GM19467 (cell line): ENCODE measurements at regions not wholly inside any gene's neighbourhood (a gene's known extent, or its start where the extent isn't known, plus 50 kb on each side); places are given as distances from the start of the nearest gene placed in this dataset.

ENCODE experiments used
- ATAC-seq: cut with Tn5 transposase; IDR thresholded peaks from one replicate; pipeline ENCODE4 v1.9.1; 2021; ENCODE audit warnings: mild to moderate bottlenecking, moderate library complexity; ENCODE audit not compliant: unreplicated experiment

DNA sequence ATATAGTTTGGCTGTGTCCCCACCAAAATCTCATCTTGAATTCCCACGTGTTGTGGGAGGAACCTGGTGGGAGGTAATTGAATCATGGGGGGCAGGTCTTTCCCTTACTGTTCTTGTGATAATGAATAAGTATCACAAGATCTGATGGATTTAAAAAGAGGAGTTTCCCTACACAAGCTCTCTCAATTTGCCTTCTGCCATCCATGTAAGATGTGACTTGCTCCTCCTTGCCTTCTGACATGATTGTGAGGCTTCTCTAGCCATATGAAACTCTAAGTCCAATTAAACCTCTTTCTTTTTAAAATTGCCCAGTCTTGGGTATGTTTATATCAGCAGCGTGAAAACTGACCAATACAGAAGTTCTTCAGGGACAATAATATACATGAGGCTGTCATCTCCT, 425.1 kb downstream of the PABPC4L start:
- ATAC-seq = no peak

DNA sequence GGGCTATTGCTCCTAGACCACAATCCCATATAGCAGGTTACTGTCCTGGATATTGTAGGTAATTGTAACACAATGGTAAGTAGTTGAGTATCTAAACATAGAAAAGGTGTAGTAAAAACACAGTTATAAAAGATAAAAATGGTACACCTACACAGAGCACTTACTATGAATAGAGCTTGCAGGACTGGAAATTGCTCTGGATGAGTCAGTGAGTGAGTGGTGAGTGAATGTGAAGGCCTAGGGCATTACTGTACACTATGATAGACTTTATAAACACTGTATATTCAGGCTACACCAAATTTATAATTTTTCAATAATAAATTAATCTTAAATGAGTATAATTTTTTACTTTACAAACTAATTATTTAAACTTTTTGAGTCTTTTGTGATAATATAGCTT, 425.7 kb downstream of the PABPC4L start:
- ATAC-seq = no peak

DNA sequence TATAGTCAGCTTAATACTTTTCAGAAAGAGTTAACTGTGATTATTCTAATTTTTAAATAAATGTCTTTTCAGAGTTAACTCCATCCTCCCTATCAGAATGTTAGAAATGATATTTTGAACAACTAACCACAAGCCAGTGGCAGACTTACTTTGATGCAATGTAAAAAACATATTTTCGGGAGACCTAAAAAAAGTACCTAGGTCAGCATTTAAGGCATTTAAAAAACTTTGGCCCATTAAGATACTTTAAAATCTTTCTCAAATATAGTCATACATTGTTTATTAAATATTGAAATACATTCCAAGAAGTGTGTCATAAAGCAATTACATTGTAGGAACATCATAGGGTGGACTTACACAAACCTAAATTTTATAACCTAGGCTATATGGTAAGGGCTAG, 426.1 kb downstream of the PABPC4L start:
- no peak for ATAC-seq

DNA sequence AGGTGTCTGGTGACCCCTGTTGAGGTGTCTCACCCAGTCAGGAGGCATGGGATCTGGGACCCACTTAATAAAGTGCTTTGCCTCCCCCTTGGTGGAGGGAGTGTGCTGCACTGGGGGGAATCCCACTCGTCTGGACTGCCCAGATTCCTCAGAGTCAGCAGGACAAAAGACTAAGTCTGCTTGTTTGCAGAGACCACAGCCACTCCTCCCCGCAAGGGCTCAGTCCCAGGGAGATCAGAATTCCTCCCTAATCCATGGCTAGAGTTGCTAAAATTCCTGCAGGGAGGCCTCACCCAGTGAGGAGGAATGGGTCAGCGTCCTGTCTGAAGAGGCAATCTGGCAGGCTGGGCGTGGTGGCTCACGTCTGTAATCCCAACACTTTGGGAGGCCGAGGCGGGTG, 442.2 kb downstream of the PABPC4L start:
- no peak for ATAC-seq

DNA sequence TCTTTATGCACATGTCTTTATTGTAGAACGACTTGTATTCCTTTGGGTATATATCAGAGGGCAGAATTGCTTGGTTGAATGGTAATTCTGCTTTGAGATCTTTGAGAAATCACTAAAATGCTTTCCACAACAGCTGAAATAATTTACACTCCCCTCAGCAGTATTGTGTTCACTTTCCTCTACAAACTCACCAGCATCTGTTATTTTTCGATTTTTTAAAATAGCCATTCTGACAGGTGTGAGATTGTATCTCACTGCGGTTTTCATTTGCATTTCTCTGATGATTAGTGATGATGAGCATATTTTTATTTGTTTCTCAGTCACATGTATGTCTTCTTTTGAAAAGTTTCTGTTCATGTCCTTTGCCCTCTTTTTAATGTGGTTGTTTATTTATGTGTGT, 459.8 kb downstream of the PABPC4L start:
- no peak for ATAC-seq

DNA sequence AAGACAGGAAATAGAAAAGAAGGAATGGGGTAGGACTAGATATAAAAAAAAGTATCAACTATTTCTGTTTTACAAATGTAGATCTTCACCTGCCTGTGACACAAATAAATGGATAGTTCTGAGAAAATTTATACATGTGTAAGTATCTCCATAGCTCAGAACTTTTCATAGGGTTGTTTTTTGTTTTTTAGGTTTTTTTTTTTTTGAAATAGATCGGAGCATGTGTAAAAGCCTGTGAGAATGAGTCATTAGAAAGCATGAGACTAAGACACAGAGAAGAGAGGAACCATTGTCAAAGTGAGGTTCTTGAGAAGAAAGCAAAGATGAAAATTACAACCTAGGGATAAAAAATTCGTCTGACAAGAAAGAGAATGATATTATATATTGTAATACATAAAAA, 481.6 kb downstream of the PABPC4L start:
- no peak for ATAC-seq

DNA sequence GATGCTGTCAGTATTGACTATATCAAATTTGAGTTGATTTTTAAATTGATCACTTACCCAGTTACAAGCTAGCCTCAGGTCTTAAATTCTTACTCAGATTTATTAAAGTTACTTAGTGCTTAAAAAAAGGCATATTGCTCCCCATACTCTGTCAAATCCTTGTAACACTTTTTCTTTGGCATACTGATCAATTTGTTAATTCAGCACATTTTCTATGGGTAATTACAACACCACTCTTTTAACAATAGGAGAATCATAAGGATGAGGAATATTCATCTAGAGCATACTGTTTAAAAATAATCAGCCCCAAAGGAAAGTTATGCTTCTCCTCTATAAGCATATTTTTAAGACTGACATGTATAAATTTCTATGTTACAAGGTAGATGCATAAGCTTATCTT, 482.5 kb downstream of the PABPC4L start:
- ATAC-seq = no peak

DNA sequence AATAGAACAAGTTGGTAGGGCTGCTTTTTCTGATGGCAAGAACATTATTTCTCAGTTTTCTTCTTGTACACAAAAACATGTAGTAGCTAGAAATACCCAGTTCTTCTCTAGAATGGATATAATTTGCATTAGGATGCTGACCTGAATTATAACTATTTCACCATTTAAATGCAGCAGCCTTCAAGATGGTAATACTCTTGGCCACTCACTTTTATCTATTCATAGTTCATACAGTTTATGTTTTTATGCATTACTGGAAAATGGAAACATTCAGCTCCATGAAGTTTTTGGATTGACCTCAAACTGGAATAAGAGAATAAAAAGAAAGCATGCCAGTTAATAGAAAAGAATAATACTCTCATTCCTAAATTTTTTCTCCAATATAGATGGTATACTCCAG, 487.4 kb downstream of the PABPC4L start:
- no peak for ATAC-seq

DNA sequence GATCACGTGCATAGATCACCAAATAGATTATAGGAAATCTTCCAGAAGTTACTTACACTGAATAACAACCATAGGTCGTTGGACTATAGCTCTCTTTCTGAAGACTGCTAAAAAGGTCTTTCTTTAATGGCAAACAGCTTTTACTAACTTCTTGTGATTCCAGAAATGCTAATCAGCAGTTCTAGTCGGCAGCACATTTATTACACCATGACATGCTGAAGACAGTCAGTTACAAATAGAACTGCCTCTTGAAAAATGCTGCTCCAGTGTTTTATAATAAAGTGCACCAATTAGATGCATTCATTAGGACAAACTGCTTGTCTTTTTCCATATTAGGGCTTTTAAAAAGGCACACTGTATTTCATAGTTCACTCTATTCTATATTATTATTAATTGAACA, 488.2 kb downstream of the PABPC4L start:
- ATAC-seq = no peak

DNA sequence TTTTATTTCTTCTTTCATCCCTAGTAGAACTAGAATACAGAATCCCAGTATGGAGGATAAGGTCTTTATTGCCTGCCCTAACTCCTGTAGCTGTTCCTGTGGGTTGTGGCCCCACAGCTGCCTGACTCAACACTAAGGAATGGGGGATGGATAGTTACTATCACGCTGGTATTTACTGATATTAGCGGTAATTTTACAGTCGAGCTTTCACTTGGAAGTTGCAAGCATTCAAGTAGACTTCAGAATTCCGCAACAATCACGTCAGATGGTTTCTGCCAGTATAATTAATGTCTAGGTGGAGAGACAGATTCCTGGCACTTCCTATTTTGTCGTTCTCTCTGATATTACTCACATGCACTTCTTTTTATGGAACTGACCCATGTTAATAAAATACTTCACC, 489.8 kb downstream of the PABPC4L start:
- ATAC-seq = no peak

DNA sequence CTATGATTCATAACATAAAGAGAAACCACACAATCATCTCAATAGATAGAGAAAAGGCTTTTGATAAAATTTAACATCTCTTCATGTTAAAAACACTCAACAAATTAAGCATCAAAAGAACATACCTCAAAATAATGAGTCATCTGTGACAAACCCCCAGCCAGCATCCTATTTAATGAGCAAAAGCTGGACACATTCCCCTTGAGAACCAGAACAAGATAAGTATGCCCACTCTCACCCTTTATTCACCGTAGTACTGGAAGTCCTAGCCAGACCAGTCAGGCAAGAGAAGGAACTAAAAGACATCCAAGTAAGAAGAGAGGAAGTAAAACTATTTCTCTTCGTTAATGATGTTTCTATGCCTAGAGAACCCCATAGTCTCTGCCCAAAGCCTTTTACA, 507.2 kb downstream of the PABPC4L start:
- ATAC-seq = no peak

DNA sequence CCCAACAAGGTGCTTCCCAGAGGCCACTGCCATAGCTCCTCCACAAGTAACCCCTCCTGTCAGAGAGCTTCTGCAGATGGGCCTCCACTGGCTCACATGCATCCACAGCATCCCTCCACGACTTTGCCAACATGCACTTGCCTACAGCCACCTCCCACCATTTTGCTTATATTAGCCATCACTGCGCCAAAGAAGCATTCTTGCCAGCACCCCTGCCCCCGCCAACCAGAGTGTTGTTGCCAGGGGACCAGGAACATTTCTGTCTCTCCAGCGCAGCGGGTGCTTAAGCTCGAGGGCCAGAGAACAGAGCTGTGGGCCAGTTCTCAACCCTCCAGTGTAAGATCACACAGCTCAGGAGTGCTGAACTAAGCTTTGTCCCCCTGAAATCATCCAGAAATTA, 517.6 kb downstream of the PABPC4L start:
- no peak for ATAC-seq

DNA sequence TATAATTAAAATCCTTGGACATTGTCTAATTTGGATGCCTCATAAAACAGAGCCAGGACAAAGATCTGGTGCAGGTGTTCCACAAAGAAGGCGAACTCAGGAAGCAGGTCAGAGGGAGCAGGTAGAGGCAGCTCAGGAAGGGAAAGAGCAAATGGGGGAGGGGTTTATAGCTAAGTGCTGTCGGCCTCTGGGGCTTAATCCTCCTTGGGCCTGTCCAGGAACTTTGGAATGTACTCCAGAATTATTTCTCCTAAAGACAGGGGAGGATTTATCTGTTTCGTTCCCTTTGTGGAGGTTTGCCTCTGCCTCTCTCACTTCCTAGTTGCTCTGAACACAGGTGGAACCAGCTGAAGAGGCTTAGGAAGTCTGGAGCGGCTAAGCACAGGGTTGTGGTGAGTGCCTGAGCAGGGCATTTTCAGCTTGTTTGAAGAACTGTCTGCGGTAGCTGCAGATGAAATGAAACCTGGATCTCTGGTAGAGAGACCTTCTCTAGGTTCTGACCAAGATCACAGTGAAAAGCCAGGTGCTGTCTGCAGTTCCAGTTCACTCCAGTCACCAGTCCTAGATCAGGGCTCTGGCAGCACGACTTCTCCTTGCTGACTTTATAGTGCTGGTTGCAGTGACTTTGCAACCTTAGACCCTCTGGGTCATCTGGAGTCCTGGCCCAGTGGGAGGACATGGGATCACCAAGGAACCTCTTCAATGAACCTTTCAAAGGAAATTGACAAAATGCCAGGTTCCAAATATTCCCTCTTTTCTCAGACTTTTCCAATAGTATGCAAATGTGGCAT, 519.2 kb downstream of the PCDH10 start:
- no peak for ATAC-seq

DNA sequence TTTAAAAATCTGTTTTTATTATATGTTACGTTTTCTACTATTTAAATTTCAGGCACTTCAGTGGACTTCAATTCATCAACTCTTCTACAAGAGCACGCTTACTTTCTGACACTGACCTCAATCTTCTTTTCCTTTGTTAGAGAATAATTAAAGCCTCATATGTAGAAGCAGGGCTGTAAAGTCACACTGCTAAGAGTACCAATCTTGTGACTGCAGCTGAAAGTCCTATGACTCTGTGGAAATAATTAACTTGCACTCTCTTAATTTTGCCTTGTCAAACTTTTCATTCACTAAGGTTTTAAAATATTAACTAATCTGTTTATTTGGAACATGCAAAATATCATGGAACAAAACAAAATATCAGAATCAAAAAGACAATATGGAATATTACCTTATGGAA, 498.1 kb downstream of the PCDH10 start:
- no peak for ATAC-seq

DNA sequence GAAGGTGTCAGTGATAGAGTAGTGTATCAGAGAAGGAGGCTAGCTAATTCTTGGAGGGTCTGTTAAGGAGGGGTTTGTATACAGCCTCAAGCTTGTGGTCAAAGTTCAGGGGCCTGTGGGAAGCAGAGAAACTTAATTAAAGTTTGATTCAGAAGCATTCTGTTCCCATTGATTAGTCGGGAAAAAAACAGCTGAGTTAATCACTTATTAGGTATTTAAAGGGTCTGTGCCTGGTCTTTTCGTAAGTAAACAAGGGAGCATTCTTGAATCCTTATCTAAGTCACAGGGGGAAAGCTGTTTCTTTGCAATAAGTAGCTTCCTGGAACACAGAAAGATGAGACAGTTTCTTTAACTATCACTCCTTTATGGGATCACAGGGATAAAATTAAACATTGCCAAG, 492.1 kb downstream of the PCDH10 start:
- ATAC-seq = no peak

DNA sequence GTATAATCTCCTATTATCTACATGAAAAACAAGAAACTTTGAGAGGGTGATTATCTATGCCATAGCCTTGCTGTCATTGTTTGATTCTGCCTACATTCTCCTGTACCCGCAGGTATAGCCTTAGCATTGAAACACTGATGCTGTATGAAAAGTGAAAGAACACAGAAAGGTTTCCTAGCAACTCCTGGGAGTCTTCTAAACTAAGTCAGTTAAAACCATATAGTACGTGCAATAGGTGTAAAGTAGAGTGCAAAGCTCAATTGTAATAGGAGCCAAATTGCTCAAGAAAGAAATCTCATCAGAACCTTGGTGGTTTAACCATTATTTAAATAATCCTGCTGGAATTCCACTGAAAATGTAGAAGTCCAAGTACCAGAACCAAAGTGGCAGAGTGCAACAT, 489.7 kb downstream of the PCDH10 start:
- no peak for ATAC-seq

DNA sequence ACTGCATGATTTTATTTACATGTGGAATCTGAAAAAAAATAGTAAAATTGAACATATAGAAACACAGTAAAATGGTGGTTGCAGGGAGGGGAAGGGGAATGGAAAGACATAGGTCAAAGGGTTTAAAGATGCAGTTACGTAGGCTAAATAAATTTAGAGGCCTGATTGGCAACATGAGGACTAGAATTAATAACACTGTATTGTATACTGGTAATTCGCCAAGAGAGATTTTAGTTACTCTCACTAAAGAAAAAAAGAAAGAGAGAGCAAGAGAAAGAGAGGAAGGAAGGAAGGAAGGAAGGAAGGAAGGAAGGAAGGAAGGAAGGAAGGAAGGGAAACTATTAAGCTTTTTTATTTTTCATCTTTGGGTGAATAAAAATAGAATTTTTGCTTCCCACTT, 488.1 kb downstream of the PCDH10 start:
- ATAC-seq = no peak

DNA sequence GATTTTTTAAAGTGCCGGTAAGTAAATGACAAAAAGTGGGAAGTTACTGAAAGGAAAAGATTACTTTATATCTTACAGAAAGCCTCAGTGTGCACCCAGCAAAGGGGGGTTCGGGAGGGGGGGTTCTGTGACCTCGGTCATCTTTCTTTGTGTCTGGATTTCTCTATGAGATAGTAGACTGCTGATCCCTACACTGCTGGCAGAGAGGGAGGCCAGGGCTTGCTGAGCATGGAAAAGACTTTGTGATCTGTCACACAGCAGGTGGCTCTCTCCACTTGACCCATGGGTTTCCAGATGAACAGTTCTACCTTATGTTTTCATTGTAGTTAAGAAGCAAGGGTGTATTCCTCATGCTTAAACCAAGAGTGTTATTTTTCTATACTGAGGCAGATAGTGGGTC, 475.6 kb downstream of the PCDH10 start:
- no peak for ATAC-seq

DNA sequence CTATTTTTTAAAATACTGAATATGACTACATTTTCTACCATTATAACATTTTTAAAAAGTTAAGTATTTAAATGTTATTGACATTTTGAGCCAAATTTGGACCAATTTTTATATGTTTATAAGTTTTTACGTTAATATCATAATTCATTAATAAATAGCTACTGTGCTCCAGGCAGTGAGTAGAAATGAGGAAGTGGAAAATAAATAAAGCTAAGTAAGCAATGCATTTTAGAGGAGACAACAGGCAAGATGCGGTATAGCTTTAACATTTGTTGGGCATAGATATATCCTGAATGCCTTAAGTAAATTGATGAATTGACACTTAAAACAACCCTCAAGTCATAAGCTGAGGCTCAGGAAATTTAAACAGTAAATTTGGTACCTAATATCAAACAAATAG, 474.8 kb downstream of the PCDH10 start:
- no peak for ATAC-seq

DNA sequence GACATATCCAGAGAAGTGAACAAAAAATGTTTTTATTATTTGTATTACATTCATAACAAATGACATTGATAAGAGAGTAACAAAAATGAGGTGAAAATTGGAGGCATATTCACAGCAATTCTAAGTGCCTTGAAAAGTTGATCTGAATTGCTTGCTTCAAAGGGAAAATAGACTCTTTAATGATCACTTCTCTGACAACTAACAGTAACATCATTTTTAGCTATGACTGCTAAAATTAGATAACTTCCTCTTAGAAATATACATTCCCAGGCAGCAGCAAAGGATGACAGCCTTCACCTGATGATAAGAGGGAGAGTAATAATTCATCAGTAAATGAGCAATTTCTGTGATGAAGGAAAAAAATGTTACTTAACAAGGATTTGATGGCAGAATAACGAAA, 472.5 kb downstream of the PCDH10 start:
- ATAC-seq = no peak

DNA sequence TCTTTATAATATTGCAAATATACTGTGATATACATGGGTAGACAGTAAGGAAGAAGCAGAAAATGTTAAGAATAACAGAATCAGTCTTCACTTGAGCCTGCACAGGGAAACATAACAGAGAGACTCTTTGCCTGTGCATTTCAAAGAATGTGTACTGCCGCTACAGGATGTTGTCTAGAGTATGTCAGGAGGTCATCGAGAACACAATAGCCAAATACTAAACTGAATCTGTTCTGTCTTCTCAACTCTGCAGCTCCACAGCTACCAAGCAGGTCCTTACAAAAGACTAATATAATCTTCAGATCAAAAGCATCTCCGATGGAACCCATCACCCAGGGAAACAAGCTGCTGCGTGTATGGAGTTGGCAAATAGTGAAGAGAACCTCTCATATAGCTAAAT, 471.5 kb downstream of the PCDH10 start:
- ATAC-seq = no peak

DNA sequence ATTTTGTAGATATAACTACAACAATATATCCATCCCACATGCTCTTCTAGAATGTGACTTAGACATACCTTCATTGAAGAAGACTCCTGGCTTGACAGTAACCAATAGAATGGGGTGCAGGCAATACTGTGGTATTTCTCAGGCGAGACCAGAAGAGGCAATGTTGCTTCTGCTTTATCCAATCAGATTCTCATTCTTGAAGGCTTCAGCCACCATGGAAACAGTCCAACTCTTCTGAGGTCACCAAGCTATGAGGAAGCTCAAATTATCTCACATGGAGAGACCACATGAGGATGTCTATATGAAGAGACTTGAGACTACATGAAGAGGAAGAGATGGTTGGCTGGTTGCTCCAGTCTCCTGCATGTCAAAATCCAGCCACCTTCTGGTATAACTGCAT, 469.9 kb downstream of the PCDH10 start:
- ATAC-seq = no peak

DNA sequence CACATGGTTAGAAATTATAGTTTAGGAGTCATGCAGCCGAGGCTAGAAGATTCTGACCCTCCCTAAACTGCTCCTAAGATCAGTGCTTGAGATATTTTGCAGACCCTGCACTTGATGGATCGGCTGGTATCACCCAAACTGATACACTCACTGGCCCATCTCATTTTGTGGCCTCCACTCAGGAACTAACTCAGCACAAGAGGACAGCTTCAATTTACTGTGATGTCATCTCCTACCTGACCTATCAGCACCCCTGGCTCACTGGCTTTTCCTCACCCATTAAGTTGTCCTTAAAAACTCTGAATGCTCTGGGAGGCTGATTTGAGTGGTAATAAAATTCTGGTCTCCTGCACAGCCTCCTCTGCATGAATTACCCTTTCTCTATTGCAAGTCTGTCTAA, 450.9 kb downstream of the PCDH10 start:
- ATAC-seq = no peak
